A549 (cell line): ENCODE measurements at regions not wholly inside any gene's neighbourhood (a gene's known extent, or its start where the extent isn't known, plus 50 kb on each side); places are given as distances from the start of the nearest gene placed in this dataset.

ENCODE experiments used
- ATAC-seq, 2 experiments: fragments of 200-7000 bp in 1 of 2; fragments of >200 bp in 1 of 2; cut with Nextera tagmentation in 1 of 2; cut with Tn5 transposase in 1 of 2; 3 replicates each; pipeline versions ENCODE4 v1.8.0 to v1.9.1; 2018 to 2020; ENCODE audit warnings: mild to moderate bottlenecking in 1 of 2, moderate library complexity in 1 of 2
- CTCF ChIA-PET: fragments of 300-600 bp; sonication (Branson Sonifier 250); formaldehyde crosslinking; extraction: SDS; loops from one replicate; lab custom pipeline; 2021; ENCODE audit warnings: antibody characterized with exemption, inconsistent platforms; lab: Yijun Ruan, JAX
- POLR2A ChIA-PET: fragments of 350-600 bp; formaldehyde crosslinking; extraction: SDS; loops from one replicate; lab custom pipeline; 2021; ENCODE audit warnings: antibody characterized with exemption, inconsistent platforms; lab: Yijun Ruan, JAX
- DNase-seq, 2 experiments: peaks; one replicate each; pipeline versions ENCODE4 v3.0.0 to v3.0.0-alpha.2; 2011 to 2016; ENCODE audit warnings: low read depth in 1 of 2, low spot score in 1 of 2
- FAIRE-seq: peaks from 2 replicates; lab custom pipeline; 2011; peaks lifted over from hg19 to GRCh38; lab: Jason Lieb, UNC
- H3K27ac ChIP-seq, 2 experiments: fragments of >200 bp; sonication (Bioruptor Twin); formaldehyde crosslinking; 3 replicates each; pipeline ENCODE4 v1.5.1; 2016 to 2017
- H3K4me1 ChIP-seq: fragments of >200 bp; sonication (Bioruptor Twin); formaldehyde crosslinking; 3 replicates; pipeline ENCODE4 v1.6.1; 2016
- H3K4me2 ChIP-seq: fragments of >200 bp; sonication (Bioruptor Twin); formaldehyde crosslinking; 3 replicates; pipeline ENCODE4 v1.6.1; 2016
- H3K4me3 ChIP-seq: fragments of >200 bp; sonication (Bioruptor Twin); formaldehyde crosslinking; 3 replicates; pipeline ENCODE4 v1.5.1; 2016
- H3K9me3 ChIP-seq: fragments of >200 bp; sonication (Bioruptor Twin); formaldehyde crosslinking; 3 replicates; pipeline ENCODE4 v1.6.1; 2016
- BCL3 ChIP-seq: fragments of >200 bp; sonication (Bioruptor Twin); formaldehyde crosslinking; IDR thresholded peaks from 3 replicates; pipeline ENCODE4 v1.6.1; 2016
- BHLHE40 ChIP-seq: IDR thresholded peaks from 2 replicates; pipeline ENCODE4 v1.6.1; 2012; ENCODE audit warnings: low read depth, low read length, inconsistent platforms
- CBX2 ChIP-seq: fragments of 200-600 bp; sonication (generic); IDR thresholded peaks from 2 replicates; pipeline ENCODE4 v1.6.1; 2016; ENCODE audit warnings: low read depth, mild to moderate bottlenecking, borderline replicate concordance
- CBX8 ChIP-seq: fragments of 200-600 bp; sonication (generic); IDR thresholded peaks from 2 replicates; pipeline ENCODE4 v1.6.1; 2016
- CEBPB ChIP-seq, 2 experiments: fragments of >200 bp in 1 of 2; sonication (Bioruptor Twin) in 1 of 2; formaldehyde crosslinking in 1 of 2; IDR thresholded peaks; 2 replicates each; pipeline ENCODE4 v1.6.1; 2012 to 2016
- CHD2 ChIP-seq: fragments of 150-350 bp; IDR thresholded peaks from 2 replicates; pipeline ENCODE4 v1.6.1; 2014; ENCODE audit warnings: low read length; ENCODE audit not compliant: partially characterized antibody
- EP300 ChIP-seq, 2 experiments: fragments of >200 bp; sonication (Bioruptor Twin); formaldehyde crosslinking; IDR thresholded peaks; 2 replicates in 1 of 2; 3 replicates in 1 of 2; pipeline ENCODE4 v1.6.1; 2016 to 2017
- FOSB ChIP-seq: fragments of 250-450 bp; sonication (Bioruptor Pico); IDR thresholded peaks from 2 replicates; pipeline ENCODE4 v1.5.0; 2020; ENCODE audit warnings: mild to moderate bottlenecking, moderate library complexity
- FOSL2 ChIP-seq, 2 experiments: fragments of 450-650 bp in 1 of 2; fragments of >200 bp in 1 of 2; sonication (Bioruptor Twin) in 1 of 2; formaldehyde crosslinking; IDR thresholded peaks; 2 replicates each; pipeline versions ENCODE4 v1.5.0 to v1.6.1; 2016 to 2020; ENCODE audit warnings: mild to moderate bottlenecking in 1 of 2, moderate library complexity in 1 of 2
- GATA3 ChIP-seq: IDR thresholded peaks from 2 replicates; pipeline ENCODE4 v1.6.1; 2012; ENCODE audit warnings: borderline replicate concordance
- HES2 ChIP-seq: fragments of >200 bp; sonication (Bioruptor Twin); formaldehyde crosslinking; IDR thresholded peaks from 2 replicates; pipeline ENCODE4 v1.6.1; 2016
- HOXA7 ChIP-seq: fragments of 250-450 bp; sonication (Bioruptor Pico); IDR thresholded peaks from 2 replicates; pipeline ENCODE4 v1.5.0; 2020; ENCODE audit warnings: mild to moderate bottlenecking, moderate library complexity
- HOXB13 ChIP-seq: fragments of 250-450 bp; sonication (Bioruptor Pico); IDR thresholded peaks from 2 replicates; pipeline ENCODE4 v1.5.0; 2020; ENCODE audit warnings: low read depth, mild to moderate bottlenecking, moderate library complexity
- MAFK ChIP-seq: fragments of 450-650 bp; IDR thresholded peaks from 2 replicates; pipeline ENCODE4 v1.6.1; 2014; ENCODE audit not compliant: partially characterized antibody
- MYC ChIP-seq: IDR thresholded peaks from 2 replicates; pipeline ENCODE4 v1.6.1; 2012; ENCODE audit warnings: mild to moderate bottlenecking, inconsistent platforms, low read length, improper control_type of control experiment, borderline replicate concordance
- NPAS2 ChIP-seq: fragments of 250-450 bp; sonication (Bioruptor Pico); IDR thresholded peaks from 2 replicates; pipeline ENCODE4 v1.8.0; 2022; ENCODE audit warnings: mild to moderate bottlenecking, moderate library complexity, borderline replicate concordance
- PHF8 ChIP-seq: fragments of 200-600 bp; sonication (generic); IDR thresholded peaks from 2 replicates; pipeline ENCODE4 v1.6.1; 2016; ENCODE audit warnings: low read depth, mild to moderate bottlenecking, antibody characterized with exemption, moderate library complexity, borderline replicate concordance
- POLR2AphosphoS2 ChIP-seq: conservative IDR thresholded peaks from 2 replicates; pipeline ENCODE4 v1.6.1; 2012; ENCODE audit warnings: low read length, improper control_type of control experiment, inconsistent platforms
- RARB ChIP-seq: fragments of 250-450 bp; sonication (Bioruptor Pico); IDR thresholded peaks from 2 replicates; pipeline ENCODE4 v1.8.0; 2021; ENCODE audit warnings: mild to moderate bottlenecking, moderate library complexity
- TFCP2L1 ChIP-seq: fragments of 250-450 bp; sonication (Bioruptor Pico); IDR thresholded peaks from 2 replicates; pipeline ENCODE4 v1.5.0; 2021; ENCODE audit warnings: mild to moderate bottlenecking
- USF2 ChIP-seq: fragments of 450-650 bp; IDR thresholded peaks from 2 replicates; pipeline ENCODE4 v1.6.1; 2014; ENCODE audit warnings: antibody characterized with exemption
- ZC3H11A ChIP-seq: fragments of 450-650 bp; IDR thresholded peaks from 2 replicates; pipeline ENCODE4 v1.6.1; 2014; ENCODE audit warnings: antibody characterized with exemption, mild to moderate bottlenecking
- ZSCAN20 ChIP-seq: fragments of 250-450 bp; sonication (Bioruptor Pico); IDR thresholded peaks from 2 replicates; pipeline ENCODE4 v1.8.0; 2022; ENCODE audit warnings: mild to moderate bottlenecking, moderate library complexity
- WGBS: methylation state at CpG from one replicate; pipeline ENCODE4 v1.1.6; 2017; ENCODE audit errors: missing lambda C conversion rate; 5-methylcytosine and 5-hydroxymethylcytosine counted together

GRCh38 chr2:78586316-78586715 lies 439.2 kb upstream of the REG3G start:
- TF ChIP-seq HOXB13 (CRISPR knock-in tag) (no peak), BHLHE40 (no peak), ZSCAN20 (CRISPR knock-in tag) (no peak), BCL3 (no peak), ZC3H11A (no peak), HES2 (no peak), FOSL2 (IDR thresholded peaks at IDR 0.05) (no peak), FOSL2 (CRISPR knock-in tag; IDR thresholded peaks at IDR 0.05) (no peak)
- TF ChIP-seq, all 56 proteins: peak for 0

GRCh38 chr2:78589871-78590270 lies 435.6 kb upstream of the REG3G start:
- Histone ChIP-seq H3K4me3 (no peak overlapping the region), H3K27ac (no peak overlapping the region), H3K4me1 (no peaks in the 10 kb centered on the region), H3K9me3 (no peaks in the 10 kb centered on the region; the same call in 2 of the 3 replicates), H3K4me2 (no peak overlapping the region)
- POLR2A ChIA-PET = no interaction called here
- FAIRE-seq (no peak), DNase-seq (no peak), ATAC-seq (no peak)
- no peak for TF ChIP-seq EP300 (IDR thresholded peaks at IDR 0.05)
- no peak for TF ChIP-seq PHF8
- no peak for TF ChIP-seq HES2
- TF ChIP-seq POLR2AphosphoS2 = no peak
- TF ChIP-seq CBX8 = no peak
- TF ChIP-seq CBX2 = no peak
- TF ChIP-seq HOXB13 (CRISPR knock-in tag) = no peak
- no peak for TF ChIP-seq MAFK
- TF ChIP-seq USF2 = no peak
- TF ChIP-seq CHD2 = no peak
- CTCF ChIA-PET = no interaction called here

More at GRCh38 chr2:78586316-78586715, 439.2 kb upstream of the REG3G start:
- 0% methylated on average over 1 of the region's 1 CpG for WGBS
- Histone ChIP-seq H3K4me2 (no peak overlapping the region), H3K4me3 (no peak overlapping the region), H3K4me1 (no peaks in the 10 kb centered on the region), H3K9me3 (no peaks in the 10 kb centered on the region; the same call in 2 of the 3 replicates), H3K27ac (no peak overlapping the region)
- ATAC-seq (no peak), FAIRE-seq (no peak), DNase-seq (no peak)
- ChIA-PET POLR2A (no interaction called here), CTCF (no interaction called here)

GRCh38 chr2:78592491-78592890 lies 433.0 kb upstream of the REG3G start:
- FAIRE-seq = no peak
- no peak for DNase-seq
- ATAC-seq = no peak
- POLR2A ChIA-PET = no interaction called here
- Histone ChIP-seq H3K4me2 (no peak overlapping the region), H3K4me1 (no peaks in the 10 kb centered on the region), H3K4me3 (no peak overlapping the region), H3K27ac (no peak overlapping the region), H3K9me3 (no peaks in the 10 kb centered on the region)
- CTCF ChIA-PET = no interaction called here
- no peak for TF ChIP-seq CEBPB (IDR thresholded peaks at IDR 0.05)
- TF ChIP-seq FOSB (CRISPR knock-in tag) = no peak
- TF ChIP-seq MYC = no peak
- TF ChIP-seq MAFK = no peak
- TF ChIP-seq HOXA7 (CRISPR knock-in tag) = no peak
- no peak for TF ChIP-seq NPAS2 (CRISPR knock-in tag)
- TF ChIP-seq RARB (CRISPR knock-in tag) = no peak
- no peak for TF ChIP-seq POLR2AphosphoS2
- TF ChIP-seq HES2 = no peak
- no peak for TF ChIP-seq TFCP2L1 (CRISPR knock-in tag)
- no peak for TF ChIP-seq GATA3
- 0% methylated on average over 3 of the region's 3 CpGs for WGBS
